HG03520 (cell line): ENCODE measurements at regions not wholly inside any gene's neighbourhood (a gene's known extent, or its start where the extent isn't known, plus 50 kb on each side); places are given as distances from the start of the nearest gene placed in this dataset.
A peak's percentile ranks its signal among the peaks of the same experiment; 100 is the strongest.
"Not testable (repeated sequence)": the region's sequence is repeated elsewhere in the genome, so short reads cannot be mapped to it uniquely, and the experiment has no call there.

ENCODE experiments used
- ATAC-seq: cut with Tn5 transposase; IDR thresholded peaks from one replicate; pipeline ENCODE4 v1.9.1; 2021; ENCODE audit warnings: mild to moderate bottlenecking, moderate library complexity; ENCODE audit not compliant: unreplicated experiment

- no peak for ATAC-seq
Measured at GRCh38 chr11:79515781-79516180, 75.0 kb upstream of the TENM4 start.

DNA sequence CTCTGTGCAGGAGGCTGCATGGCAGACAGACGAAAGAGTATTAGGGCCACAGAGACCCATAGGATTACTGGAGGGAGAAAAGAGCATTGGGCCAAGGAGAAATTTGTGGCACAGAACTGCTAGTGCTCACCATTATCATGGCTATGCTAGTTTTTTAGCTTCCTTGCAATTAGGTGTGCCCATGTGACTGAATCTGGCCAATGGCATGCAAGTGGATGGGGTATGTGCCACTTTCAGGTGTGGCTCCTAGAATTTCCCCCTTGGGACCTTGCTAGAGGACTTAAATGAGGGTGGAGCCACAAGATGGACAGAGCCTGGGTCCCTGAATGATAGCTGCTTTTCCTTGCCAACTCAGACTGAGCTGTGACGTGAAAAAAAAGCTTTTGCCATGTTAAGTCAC, 73.9 kb upstream of the TENM4 start:
- ATAC-seq = no peak

GRCh38 chr11:79514290-79514689, 73.5 kb upstream of the TENM4 start:
- no peak for ATAC-seq

DNA sequence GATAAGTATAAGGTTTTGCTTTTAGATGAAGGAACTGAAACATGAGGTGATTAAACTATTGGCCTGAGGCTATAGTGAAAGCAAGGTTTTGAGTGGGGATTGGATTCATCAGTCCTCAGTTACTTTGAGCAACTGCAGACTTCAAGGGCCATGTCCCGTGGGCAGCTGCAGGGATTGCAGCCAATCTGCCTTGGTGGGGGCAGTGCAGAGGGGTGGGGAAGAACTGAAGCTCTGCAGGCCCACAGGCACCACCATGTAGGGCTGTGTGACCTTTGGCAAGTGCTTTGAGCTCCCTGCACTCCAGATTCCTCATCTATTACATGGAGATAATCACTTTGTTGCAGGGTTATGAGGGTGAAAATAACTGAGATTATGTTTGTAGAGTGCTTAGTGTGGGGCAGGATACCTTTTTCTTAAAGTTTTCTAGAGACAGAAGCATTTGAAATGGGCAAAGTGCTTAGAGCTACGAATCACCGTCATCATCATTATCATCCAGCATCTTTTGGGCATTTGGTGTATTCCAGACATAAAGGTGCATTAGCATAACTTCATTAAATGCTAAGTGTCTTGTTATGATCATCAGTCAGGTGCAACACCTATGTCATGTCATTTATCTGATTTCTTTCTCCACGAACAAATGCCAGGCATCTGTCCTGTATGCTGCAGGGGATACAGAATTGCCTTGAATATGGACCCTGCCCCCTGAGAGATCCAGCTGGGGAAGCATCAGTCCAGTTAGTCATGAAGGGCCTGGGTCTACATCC, 72.1 kb upstream of the TENM4 start:
- no peak for ATAC-seq

DNA sequence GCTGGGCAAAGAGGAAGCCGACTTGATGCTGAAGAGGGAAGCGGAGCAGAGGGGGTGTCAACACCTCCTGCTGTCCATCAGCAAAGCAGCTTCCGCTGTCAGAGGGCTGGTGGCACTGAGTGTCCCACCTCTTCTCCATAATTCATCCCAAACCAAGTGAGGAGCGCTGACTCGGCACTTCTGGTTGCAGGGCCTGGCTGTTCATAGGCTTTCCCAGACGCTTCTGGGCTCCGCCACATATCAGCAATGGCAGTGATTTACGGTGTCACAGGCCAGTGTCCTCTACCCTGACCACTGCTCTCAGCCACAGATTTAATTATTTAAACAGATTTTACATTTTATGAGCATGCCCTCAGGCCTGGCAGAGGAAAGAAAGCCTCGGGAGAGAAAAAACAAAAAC, 70.1 kb upstream of the TENM4 start:
- ATAC-seq = no peak

DNA sequence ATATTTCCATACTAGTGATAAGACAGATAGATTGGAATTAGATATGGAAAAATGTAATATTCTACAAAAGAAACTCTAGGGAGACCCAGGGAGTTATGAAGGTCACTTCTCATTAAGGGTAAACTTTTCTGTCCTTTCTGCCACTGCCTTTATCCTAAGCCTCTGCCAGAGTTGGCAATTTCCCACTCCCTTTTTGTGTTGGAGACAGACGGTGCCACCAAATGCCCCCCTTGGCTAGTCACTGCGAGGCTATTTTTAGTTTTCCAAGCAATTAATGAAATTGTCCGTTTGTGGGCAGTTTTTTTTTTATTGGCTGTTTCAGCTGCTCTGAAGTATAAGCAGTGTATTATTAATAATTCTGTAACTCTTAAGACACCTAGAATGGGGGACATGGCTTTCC, 67.6 kb upstream of the TENM4 start:
- no peak for ATAC-seq

GRCh38 chr11:79507706-79508105, 66.9 kb upstream of the TENM4 start:
- ATAC-seq = no peak

DNA sequence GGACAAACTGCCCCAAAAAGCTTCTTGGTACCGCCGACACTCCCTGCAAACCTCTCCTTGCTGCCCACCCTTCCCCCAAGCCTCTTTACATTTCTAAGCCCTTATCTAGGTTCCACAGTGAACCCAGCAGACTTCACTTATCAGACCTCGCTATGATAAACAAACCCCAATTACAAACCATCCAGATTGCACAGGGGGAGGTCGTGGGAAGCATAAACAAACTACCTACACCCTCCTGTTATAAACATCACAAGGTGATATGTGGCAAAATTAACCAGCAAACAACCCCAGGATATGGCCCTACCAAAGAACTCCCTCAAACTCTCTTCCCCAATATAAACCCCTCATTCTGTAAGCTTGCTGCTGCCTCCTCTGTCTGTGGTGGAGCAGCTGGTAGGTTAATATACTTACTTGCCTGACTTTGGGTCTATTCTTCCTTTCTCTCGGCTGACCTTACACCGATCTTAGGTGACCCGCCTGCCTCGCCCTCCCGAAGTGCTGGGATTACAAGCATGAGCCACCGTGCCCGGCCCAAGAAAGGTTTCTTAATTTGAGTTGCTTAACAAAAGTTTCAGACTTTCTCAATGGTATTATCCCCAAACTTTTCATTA, 66.0 kb upstream of the TENM4 start:
- no peak for ATAC-seq

- no peak for ATAC-seq
Measured at GRCh38 chr11:79506124-79506523, 65.3 kb upstream of the TENM4 start.

- ATAC-seq = no peak
Measured at GRCh38 chr11:79503028-79503427, 62.2 kb upstream of the TENM4 start.

DNA sequence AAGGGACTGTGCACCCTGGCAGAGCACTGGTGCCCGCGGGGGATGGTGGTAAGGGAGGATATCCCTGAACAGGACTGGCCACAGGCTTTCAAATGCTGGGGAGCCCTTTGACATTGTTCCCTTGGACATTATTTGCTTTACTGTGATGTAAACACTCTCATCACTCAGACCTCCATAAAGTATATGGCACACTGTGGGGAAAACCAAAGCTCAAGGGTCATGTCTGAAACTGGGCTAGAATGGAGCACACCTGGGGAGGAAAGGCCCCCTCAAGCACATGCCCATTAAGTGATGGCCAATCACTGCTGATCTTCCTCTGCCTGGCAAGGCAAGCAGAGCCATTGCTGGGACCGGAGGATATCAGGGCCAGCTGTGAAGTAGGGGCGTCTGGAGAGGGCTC, 60.9 kb upstream of the TENM4 start:
- ATAC-seq = no peak

GRCh38 chr11:79499929-79500328, 59.1 kb upstream of the TENM4 start:
- ATAC-seq = not testable (repeated sequence)

DNA sequence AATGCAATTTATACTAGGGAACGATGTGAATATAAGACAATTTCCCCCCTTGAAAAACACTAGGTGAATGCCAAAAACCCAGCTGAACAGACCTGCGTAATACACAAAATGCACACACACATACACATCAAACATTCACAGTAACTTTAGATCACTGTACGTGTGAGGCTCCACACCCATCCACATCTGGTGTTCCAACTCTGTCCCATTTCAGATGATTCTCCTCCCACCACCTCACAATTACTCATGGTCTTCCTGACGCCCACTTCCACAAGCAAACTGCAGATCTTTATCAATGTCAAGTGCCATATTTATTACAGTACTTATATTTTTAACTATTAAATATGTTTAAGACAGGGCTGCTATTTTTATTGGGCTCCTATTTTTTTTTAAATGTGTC, 57.8 kb upstream of the TENM4 start:
- no peak for ATAC-seq

- ATAC-seq = peak; percentile 74
Measured at GRCh38 chr11:79493555-79494171, 52.8 kb upstream of the TENM4 start.

DNA sequence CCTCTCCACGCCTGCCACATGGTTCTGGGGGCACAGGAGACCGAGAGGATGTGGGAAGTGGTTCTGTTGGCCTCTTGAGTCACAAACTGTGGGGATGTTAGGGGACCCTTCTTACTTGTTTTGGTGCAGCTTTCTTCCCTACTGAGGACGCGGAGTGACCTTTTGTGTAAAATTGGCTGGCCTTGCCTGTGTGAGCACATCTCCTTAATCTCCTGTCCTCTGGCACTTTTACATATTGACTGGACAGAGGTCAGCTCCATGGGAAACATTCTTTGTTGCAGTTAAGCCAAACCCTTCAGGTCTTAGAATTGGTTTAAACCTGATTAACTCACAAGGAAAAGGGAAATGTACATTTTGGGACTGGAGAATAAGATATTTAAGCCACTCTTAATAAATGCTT, 51.2 kb upstream of the TENM4 start:
- no peak for ATAC-seq
